ENCODE measurements at regions not wholly inside any gene's neighbourhood (a gene's known extent, or its start where the extent isn't known, plus 50 kb on each side); places are given as distances from the start of the nearest gene placed in this dataset.

GRCh38 chr19:30297969-30298368 lies 74.2 kb upstream of the ZNF536 start (continued):
- no peak for TF ChIP-seq E4F1 (IDR thresholded peaks at IDR 0.05; ENCODE audit: borderline replicate concordance, partially characterized antibody)

- BruUV-seq (replicated peaks) = no TSS peak
- ChIA-PET SMC1A (ENCODE audit: uncharacterized antibody, unreplicated experiment) (no interaction called here), CTCF (no interaction called here), RAD21 (ENCODE audit: unreplicated experiment) (no interaction called here), POLR2A (no interaction called here)
- H2AFZ ChIP-seq (ENCODE audit: control insufficient read depth, low read depth, low read length) = no peak overlapping the region
- no peak overlapping the region for H3K4me2 ChIP-seq (ENCODE audit: control insufficient read depth, insufficient read depth)
- H3K27me3 ChIP-seq (replicated peaks in 1 of 2; ENCODE audit: control insufficient read depth in 2 of 2, insufficient read depth in 2 of 2, low read length in 1 of 2) = no peaks in the 10 kb centered on the region
- WGBS (ENCODE audit: insufficient coverage, insufficient replicate concordance, low lambda C conversion rate, missing lambda C conversion rate) = 39% methylated on average over 10 of the region's 10 CpGs
- intact Hi-C loops (cut with micrococcal nuclease; ENCODE audit: unreplicated experiment) = no loop called here
- H3K4me1 ChIP-seq (ENCODE audit: control insufficient read depth, insufficient read depth, low read length) = no peaks in the 10 kb centered on the region
- no peaks in the 10 kb centered on the region for H3K79me2 ChIP-seq (ENCODE audit: control insufficient read depth, insufficient read depth, low read length)
- DNase-seq (ENCODE audit: low read depth, low spot score) (no peak), ATAC-seq (no peak), FAIRE-seq (no peak)
- no peaks in the 10 kb centered on the region for H3K9me3 ChIP-seq (replicated peaks; ENCODE audit: control insufficient read depth, insufficient read depth, low read length)
- no peaks in the 10 kb centered on the region for H4K20me1 ChIP-seq (ENCODE audit: control insufficient read depth, insufficient read depth)
- TF ChIP-seq ZSCAN29 (IDR thresholded peaks at IDR 0.05) = no peak
- TF ChIP-seq KLF5 (IDR thresholded peaks at IDR 0.05; ENCODE audit: partially characterized antibody) = no peak
- TF ChIP-seq MYB (IDR thresholded peaks at IDR 0.05; ENCODE audit: borderline replicate concordance, low read depth, low read length) = no peak
- TF ChIP-seq ZNF592 (IDR thresholded peaks at IDR 0.05) = no peak
- no peak for TF ChIP-seq MEF2A (IDR thresholded peaks at IDR 0.05; ENCODE audit: insufficient read depth, low read depth, low read length)
- TF ChIP-seq RBBP5 (conservative IDR thresholded peaks at IDR 0.05) = no peak
- H3K36me3 ChIP-seq (ENCODE audit: control insufficient read depth in 2 of 2, insufficient read depth in 2 of 2, low read length in 1 of 2) = no peaks in the 10 kb centered on the region
- no peak overlapping the region for H3K27ac ChIP-seq (ENCODE audit: control insufficient read depth, insufficient read depth)
- H3K9ac ChIP-seq (ENCODE audit: control insufficient read depth, insufficient read depth, low read length) = no peak overlapping the region
- no peak overlapping the region for H3K4me3 ChIP-seq
- in situ Hi-C loops (cut with MboI) = no loop called here
Observed at GRCh38 chr19:30303131-30303654, 69.0 kb upstream of the ZNF536 start.
